SK-N-SH treated with all-trans-retinoic acid at 6 μM for 48 hours (cell line): ENCODE measurements at regions not wholly inside any gene's neighbourhood (a gene's known extent, or its start where the extent isn't known, plus 50 kb on each side); places are given as distances from the start of the nearest gene placed in this dataset.

ENCODE experiments used
- ATAC-seq: fragments of 200-7000 bp; cut with Tn5 transposase; 3 replicates; pipeline ENCODE4 v1.9.1; 2020; ENCODE audit warnings: mild to moderate bottlenecking, moderate library complexity
- ARNTL ChIP-seq: fragments of 450-650 bp; formaldehyde crosslinking; IDR thresholded peaks from 2 replicates; pipeline ENCODE4 v1.5.0; 2020; ENCODE audit warnings: low read depth, mild to moderate bottlenecking, moderate library complexity, borderline replicate concordance
- BACH2 ChIP-seq: fragments of 250-450 bp; sonication (Bioruptor Pico); IDR thresholded peaks from 2 replicates; pipeline ENCODE4 v1.9.0; 2021; ENCODE audit warnings: mild to moderate bottlenecking, borderline replicate concordance
- CSDC2 ChIP-seq: fragments of 250-450 bp; sonication (Bioruptor Pico); IDR thresholded peaks from 2 replicates; pipeline ENCODE4 v1.5.0; 2020; ENCODE audit warnings: mild to moderate bottlenecking, moderate library complexity
- ESRRG ChIP-seq: fragments of 250-450 bp; sonication (Bioruptor Pico); IDR thresholded peaks from 2 replicates; pipeline ENCODE4 v1.6.1; 2021; ENCODE audit warnings: mild to moderate bottlenecking
- ISL1 ChIP-seq: fragments of 250-450 bp; sonication (Bioruptor Pico); IDR thresholded peaks from 2 replicates; pipeline ENCODE4 v2.1.2; 2022; ENCODE audit warnings: mild to moderate bottlenecking, moderate library complexity
- OSR1 ChIP-seq: fragments of 250-450 bp; sonication (Bioruptor Pico); IDR thresholded peaks from 2 replicates; pipeline ENCODE4 v1.8.0; 2022; ENCODE audit warnings: moderate library complexity, mild to moderate bottlenecking, inconsistent platforms
- PPARA ChIP-seq: fragments of 250-450 bp; sonication (Bioruptor Pico); IDR thresholded peaks from 2 replicates; pipeline ENCODE4 v1.5.0; 2020; ENCODE audit warnings: mild to moderate bottlenecking, borderline replicate concordance
- RARB ChIP-seq: fragments of 250-450 bp; sonication (Bioruptor Pico); IDR thresholded peaks from 2 replicates; pipeline ENCODE4 v1.8.0; 2021; ENCODE audit warnings: mild to moderate bottlenecking, moderate library complexity
- SNAI2 ChIP-seq: fragments of 250-450 bp; sonication (Bioruptor Pico); IDR thresholded peaks from 2 replicates; pipeline ENCODE4 v1.5.0; 2020; ENCODE audit warnings: mild to moderate bottlenecking, moderate library complexity
- TCF4 ChIP-seq: fragments of 250-450 bp; sonication (Bioruptor Pico); IDR thresholded peaks from 2 replicates; pipeline ENCODE4 v1.8.0; 2021; ENCODE audit warnings: mild to moderate bottlenecking, moderate library complexity, borderline replicate concordance
- ZC3H10 ChIP-seq: fragments of 250-450 bp; sonication (Bioruptor Pico); IDR thresholded peaks from 2 replicates; pipeline ENCODE4 v1.5.1; 2021; ENCODE audit warnings: mild to moderate bottlenecking, moderate library complexity
- ZFP3 ChIP-seq: fragments of 250-450 bp; sonication (Bioruptor Pico); IDR thresholded peaks from 2 replicates; pipeline ENCODE4 v1.5.0; 2020; ENCODE audit warnings: mild to moderate bottlenecking, moderate library complexity
- ZFP30 ChIP-seq: fragments of 450-650 bp; formaldehyde crosslinking; IDR thresholded peaks from 2 replicates; pipeline ENCODE4 v1.5.0; 2022; ENCODE audit warnings: mild to moderate bottlenecking, moderate library complexity
- ZNF70 ChIP-seq: fragments of 450-650 bp; formaldehyde crosslinking; IDR thresholded peaks from 2 replicates; pipeline ENCODE4 v1.5.0; 2020; ENCODE audit warnings: mild to moderate bottlenecking, moderate library complexity
- ZNF8 ChIP-seq: fragments of 450-650 bp; formaldehyde crosslinking; IDR thresholded peaks from 2 replicates; pipeline ENCODE4 v1.5.0; 2020; ENCODE audit warnings: mild to moderate bottlenecking, moderate library complexity
- TF ChIP-seq, protein P1 (sequence below): fragments of 250-450 bp; sonication (Bioruptor Pico); IDR thresholded peaks from 2 replicates; pipeline ENCODE4 v1.8.0; 2021; ENCODE audit warnings: low read depth, mild to moderate bottlenecking, moderate library complexity, borderline replicate concordance
- TF ChIP-seq, protein P2 (sequence below): fragments of 250-450 bp; sonication (Bioruptor Pico); IDR thresholded peaks from 2 replicates; pipeline ENCODE4 v1.5.0; 2020; ENCODE audit warnings: mild to moderate bottlenecking, moderate library complexity
- TF ChIP-seq, protein P3 (sequence below): fragments of 250-450 bp; sonication (Bioruptor Pico); IDR thresholded peaks from 2 replicates; pipeline ENCODE4 v1.5.1; 2021; ENCODE audit warnings: mild to moderate bottlenecking, moderate library complexity
- TF ChIP-seq, protein P4 (sequence below): fragments of 250-450 bp; sonication (Bioruptor Pico); IDR thresholded peaks from 2 replicates; pipeline ENCODE4 v1.8.0; 2020; ENCODE audit warnings: mild to moderate bottlenecking, moderate library complexity, borderline replicate concordance
- TF ChIP-seq, protein P5 (sequence below): fragments of 250-450 bp; sonication (Bioruptor Pico); IDR thresholded peaks from 2 replicates; pipeline ENCODE4 v1.5.1; 2020; ENCODE audit warnings: low read depth, mild to moderate bottlenecking, moderate library complexity

DNA sequence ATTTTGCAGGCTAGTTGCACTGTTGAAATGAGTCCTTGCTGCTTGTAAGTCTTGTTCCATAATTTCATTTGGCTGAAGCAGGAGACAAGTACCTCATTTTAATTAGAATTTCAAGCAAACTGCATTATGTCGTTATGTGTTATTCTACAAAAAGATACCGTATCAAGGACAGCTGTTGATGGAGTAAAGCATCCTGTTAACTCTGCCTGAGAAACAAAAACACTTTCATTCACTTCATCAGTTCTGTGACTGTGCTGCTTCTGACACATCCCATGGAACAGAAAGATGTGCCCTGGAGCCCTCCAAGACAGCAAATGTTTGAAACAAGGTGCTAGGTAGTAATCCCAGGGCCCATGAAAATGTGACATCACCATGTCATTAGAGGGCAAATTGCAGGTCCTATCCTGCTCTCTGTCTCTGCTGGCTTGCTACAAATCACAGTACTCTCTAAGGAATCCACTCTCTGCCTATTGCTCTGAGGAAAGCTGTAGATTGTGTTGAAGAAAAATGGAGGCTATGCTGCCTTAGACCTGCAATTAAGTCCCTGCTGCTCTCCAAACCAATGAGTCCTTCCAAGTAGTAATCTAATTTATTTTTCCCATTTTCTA, 209.7 kb upstream of the PARD3B start:
- no peak for ATAC-seq
- TF ChIP-seq ZFP30 (no peak), SNAI2 (CRISPR knock-in tag) (no peak), ESRRG (CRISPR knock-in tag) (no peak), RARB (CRISPR knock-in tag) (no peak), CSDC2 (CRISPR knock-in tag) (no peak), TCF4 (CRISPR knock-in tag) (no peak), ZC3H10 (CRISPR knock-in tag) (no peak), ARNTL (CRISPR knock-in tag) (no peak), ZNF70 (CRISPR knock-in tag) (no peak), BACH2 (no peak), ZFP3 (CRISPR knock-in tag) (no peak), ZNF8 (CRISPR knock-in tag) (no peak), PPARA (no peak)
- TF ChIP-seq, protein P1, sequence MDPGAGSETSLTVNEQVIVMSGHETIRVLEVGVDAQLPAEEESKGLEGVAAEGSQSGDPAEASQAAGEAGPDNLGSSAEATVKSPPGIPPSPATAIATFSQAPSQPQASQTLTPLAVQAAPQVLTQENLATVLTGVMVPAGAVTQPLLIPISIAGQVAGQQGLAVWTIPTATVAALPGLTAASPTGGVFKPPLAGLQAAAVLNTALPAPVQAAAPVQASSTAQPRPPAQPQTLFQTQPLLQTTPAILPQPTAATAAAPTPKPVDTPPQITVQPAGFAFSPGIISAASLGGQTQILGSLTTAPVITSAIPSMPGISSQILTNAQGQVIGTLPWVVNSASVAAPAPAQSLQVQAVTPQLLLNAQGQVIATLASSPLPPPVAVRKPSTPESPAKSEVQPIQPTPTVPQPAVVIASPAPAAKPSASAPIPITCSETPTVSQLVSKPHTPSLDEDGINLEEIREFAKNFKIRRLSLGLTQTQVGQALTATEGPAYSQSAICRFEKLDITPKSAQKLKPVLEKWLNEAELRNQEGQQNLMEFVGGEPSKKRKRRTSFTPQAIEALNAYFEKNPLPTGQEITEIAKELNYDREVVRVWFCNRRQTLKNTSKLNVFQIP (CRISPR knock-in tag) = no peak
- TF ChIP-seq, protein P2, sequence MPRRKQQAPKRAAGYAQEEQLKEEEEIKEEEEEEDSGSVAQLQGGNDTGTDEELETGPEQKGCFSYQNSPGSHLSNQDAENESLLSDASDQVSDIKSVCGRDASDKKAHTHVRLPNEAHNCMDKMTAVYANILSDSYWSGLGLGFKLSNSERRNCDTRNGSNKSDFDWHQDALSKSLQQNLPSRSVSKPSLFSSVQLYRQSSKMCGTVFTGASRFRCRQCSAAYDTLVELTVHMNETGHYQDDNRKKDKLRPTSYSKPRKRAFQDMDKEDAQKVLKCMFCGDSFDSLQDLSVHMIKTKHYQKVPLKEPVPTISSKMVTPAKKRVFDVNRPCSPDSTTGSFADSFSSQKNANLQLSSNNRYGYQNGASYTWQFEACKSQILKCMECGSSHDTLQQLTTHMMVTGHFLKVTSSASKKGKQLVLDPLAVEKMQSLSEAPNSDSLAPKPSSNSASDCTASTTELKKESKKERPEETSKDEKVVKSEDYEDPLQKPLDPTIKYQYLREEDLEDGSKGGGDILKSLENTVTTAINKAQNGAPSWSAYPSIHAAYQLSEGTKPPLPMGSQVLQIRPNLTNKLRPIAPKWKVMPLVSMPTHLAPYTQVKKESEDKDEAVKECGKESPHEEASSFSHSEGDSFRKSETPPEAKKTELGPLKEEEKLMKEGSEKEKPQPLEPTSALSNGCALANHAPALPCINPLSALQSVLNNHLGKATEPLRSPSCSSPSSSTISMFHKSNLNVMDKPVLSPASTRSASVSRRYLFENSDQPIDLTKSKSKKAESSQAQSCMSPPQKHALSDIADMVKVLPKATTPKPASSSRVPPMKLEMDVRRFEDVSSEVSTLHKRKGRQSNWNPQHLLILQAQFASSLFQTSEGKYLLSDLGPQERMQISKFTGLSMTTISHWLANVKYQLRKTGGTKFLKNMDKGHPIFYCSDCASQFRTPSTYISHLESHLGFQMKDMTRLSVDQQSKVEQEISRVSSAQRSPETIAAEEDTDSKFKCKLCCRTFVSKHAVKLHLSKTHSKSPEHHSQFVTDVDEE (CRISPR knock-in tag) = no peak
- TF ChIP-seq, protein P3, sequence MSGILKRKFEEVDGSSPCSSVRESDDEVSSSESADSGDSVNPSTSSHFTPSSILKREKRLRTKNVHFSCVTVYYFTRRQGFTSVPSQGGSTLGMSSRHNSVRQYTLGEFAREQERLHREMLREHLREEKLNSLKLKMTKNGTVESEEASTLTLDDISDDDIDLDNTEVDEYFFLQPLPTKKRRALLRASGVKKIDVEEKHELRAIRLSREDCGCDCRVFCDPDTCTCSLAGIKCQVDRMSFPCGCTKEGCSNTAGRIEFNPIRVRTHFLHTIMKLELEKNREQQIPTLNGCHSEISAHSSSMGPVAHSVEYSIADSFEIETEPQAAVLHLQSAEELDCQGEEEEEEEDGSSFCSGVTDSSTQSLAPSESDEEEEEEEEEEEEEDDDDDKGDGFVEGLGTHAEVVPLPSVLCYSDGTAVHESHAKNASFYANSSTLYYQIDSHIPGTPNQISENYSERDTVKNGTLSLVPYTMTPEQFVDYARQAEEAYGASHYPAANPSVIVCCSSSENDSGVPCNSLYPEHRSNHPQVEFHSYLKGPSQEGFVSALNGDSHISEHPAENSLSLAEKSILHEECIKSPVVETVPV (CRISPR knock-in tag) = no peak
- TF ChIP-seq, protein P4, sequence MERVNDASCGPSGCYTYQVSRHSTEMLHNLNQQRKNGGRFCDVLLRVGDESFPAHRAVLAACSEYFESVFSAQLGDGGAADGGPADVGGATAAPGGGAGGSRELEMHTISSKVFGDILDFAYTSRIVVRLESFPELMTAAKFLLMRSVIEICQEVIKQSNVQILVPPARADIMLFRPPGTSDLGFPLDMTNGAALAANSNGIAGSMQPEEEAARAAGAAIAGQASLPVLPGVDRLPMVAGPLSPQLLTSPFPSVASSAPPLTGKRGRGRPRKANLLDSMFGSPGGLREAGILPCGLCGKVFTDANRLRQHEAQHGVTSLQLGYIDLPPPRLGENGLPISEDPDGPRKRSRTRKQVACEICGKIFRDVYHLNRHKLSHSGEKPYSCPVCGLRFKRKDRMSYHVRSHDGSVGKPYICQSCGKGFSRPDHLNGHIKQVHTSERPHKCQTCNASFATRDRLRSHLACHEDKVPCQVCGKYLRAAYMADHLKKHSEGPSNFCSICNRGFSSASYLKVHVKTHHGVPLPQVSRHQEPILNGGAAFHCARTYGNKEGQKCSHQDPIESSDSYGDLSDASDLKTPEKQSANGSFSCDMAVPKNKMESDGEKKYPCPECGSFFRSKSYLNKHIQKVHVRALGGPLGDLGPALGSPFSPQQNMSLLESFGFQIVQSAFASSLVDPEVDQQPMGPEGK (CRISPR knock-in tag) = no peak

DNA sequence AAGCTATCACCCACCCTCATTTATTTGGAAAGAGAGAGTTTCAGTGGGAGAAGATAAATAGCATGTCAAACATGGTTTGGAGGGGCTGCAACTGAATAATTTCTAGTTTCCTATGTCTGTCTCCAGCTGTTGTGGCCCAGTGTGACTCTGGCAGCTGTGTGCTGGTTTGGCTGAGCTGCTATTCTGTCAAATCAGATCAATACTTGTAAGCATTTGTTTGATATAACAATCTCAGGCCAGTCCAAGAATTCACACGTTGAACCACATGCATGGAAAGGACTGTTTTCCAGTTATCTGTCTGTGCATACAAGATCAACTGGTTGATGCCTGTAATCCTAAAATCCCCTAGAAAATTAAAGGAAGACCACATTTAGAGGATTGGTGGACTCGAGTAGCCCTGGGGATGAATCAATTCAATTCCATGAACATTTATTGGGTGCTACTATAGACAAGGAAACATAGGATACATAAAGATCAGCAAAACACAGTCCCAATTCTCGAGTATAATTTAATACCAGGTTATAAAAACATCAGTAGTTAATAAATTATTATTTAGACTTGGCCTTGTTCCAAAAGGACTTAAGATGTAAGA, 209.0 kb upstream of the PARD3B start:
- TF ChIP-seq ZFP3 (CRISPR knock-in tag) (no peak), SNAI2 (CRISPR knock-in tag) (no peak), OSR1 (CRISPR knock-in tag) (no peak)
- TF ChIP-seq, protein P5, sequence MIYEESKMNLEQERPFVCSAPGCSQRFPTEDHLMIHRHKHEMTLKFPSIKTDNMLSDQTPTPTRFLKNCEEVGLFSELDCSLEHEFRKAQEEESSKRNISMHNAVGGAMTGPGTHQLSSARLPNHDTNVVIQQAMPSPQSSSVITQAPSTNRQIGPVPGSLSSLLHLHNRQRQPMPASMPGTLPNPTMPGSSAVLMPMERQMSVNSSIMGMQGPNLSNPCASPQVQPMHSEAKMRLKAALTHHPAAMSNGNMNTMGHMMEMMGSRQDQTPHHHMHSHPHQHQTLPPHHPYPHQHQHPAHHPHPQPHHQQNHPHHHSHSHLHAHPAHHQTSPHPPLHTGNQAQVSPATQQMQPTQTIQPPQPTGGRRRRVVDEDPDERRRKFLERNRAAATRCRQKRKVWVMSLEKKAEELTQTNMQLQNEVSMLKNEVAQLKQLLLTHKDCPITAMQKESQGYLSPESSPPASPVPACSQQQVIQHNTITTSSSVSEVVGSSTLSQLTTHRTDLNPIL (CRISPR knock-in tag) = no peak
- TF ChIP-seq, all 23 proteins: peak for 0
- no peak for ATAC-seq

DNA sequence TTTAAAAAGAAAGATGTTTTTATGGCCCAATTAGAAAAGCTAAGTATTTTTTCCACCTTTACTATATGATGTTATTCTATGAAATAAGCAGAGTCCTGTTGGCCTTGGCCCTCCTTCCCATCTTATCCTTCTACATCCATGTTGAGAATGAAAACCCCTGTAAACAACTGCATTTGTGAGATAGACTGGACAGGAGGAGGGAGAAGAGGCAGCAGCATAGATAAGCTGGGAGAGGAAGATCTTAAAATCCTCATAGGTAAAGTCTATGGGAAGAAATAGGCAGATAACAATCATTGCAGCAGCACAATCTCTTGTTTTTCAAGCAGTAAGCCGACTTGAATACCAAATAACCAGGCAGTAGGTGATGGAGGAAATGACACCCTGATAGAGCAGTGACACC, 207.6 kb upstream of the PARD3B start:
- TF ChIP-seq ISL1 (CRISPR knock-in tag) = no peak
- no peak for TF ChIP-seq ZNF70 (CRISPR knock-in tag)
- no peak for TF ChIP-seq RARB (CRISPR knock-in tag)
- TF ChIP-seq TCF4 (CRISPR knock-in tag) = no peak
- TF ChIP-seq BACH2 = no peak
- TF ChIP-seq, protein P4 (CRISPR knock-in tag) = no peak
- TF ChIP-seq, all 23 proteins: peak for 0
- no peak for ATAC-seq
